Testis (tissue), 2 donors: ENCODE measurements at regions not wholly inside any gene's neighbourhood (a gene's known extent, or its start where the extent isn't known, plus 50 kb on each side); places are given as distances from the start of the nearest gene placed in this dataset.
A peak's percentile ranks its signal among the peaks of the same experiment; 100 is the strongest.

Source experiments
- DNase-seq: peaks from one replicate; pipeline ENCODE4 v3.0.0-alpha.2; 2019
- H3K27ac ChIP-seq, 2 donors: fragments of 200-600 bp; sonication (generic); one replicate each; pipeline ENCODE4 v1.5.1; 2019
- H3K27me3 ChIP-seq: fragments of 200-600 bp; sonication (generic); one replicate; pipeline ENCODE4 v1.5.1; 2019
- H3K36me3 ChIP-seq: fragments of 200-600 bp; sonication (generic); one replicate; pipeline ENCODE4 v1.5.1; 2017; ENCODE audit warnings: low read depth; ENCODE audit errors: missing control alignments
- H3K4me1 ChIP-seq: fragments of 200-600 bp; sonication (generic); one replicate; pipeline ENCODE4 v1.5.1; 2019
- H3K4me3 ChIP-seq, 2 donors: fragments of 200-600 bp; sonication (generic); one replicate each; pipeline ENCODE4 v1.5.1; 2017 to 2019
- H3K9me3 ChIP-seq: fragments of 200-600 bp; sonication (generic); one replicate; pipeline ENCODE4 v1.5.1; 2017
- CTCF ChIP-seq, 3 experiments: fragments of 450-650 bp in 2 of 3; fragments of 200-600 bp in 1 of 3; sonication (generic) in 1 of 3; IDR thresholded peaks; one replicate each; pipeline ENCODE4 v1.5.1; 2016 to 2019; ENCODE audit warnings: antibody characterized with exemption in 3 of 3, mild to moderate bottlenecking in 2 of 3, moderate library complexity in 1 of 3
- POLR2A ChIP-seq: fragments of 450-650 bp; IDR thresholded peaks from one replicate; pipeline ENCODE4 v1.6.1; 2017; ENCODE audit warnings: antibody characterized with exemption, mild to moderate bottlenecking, moderate library complexity
- WGBS, 2 donors: methylation state at CpG; one replicate each; pipeline ENCODE4 v1.1.5; 2018; 5-methylcytosine and 5-hydroxymethylcytosine counted together
- intact Hi-C: fragments of 100-400 bp; cut with DNase I; formaldehyde crosslinking; loops from one replicate; pipeline ENCODE4 v1.15.1; 2023; ENCODE audit warnings: low total_unique reads

- H3K27ac ChIP-seq, result no peak overlapping the region
- intact Hi-C loops, result no loop called here
- no peaks in the 10 kb centered on the region for H3K36me3 ChIP-seq
- no peaks in the 10 kb centered on the region for H3K4me1 ChIP-seq
- H3K4me3 ChIP-seq, result no peak overlapping the region
- DNase-seq, result no peak
- no peaks in the 10 kb centered on the region for H3K27me3 ChIP-seq
- H3K9me3 ChIP-seq, result no peaks in the 10 kb centered on the region
- no peak for TF ChIP-seq POLR2A
- peak; percentile 21 to 51 (median 28) for TF ChIP-seq CTCF (IDR thresholded peaks at IDR 0.05)
These were observed 355.1 kb downstream of the EN1 start for GRCh38 chr2:118492335-118492734.

GRCh38 chr2:118490330-118490729, 357.1 kb downstream of the EN1 start:
- Histone ChIP-seq H3K27ac (no peak overlapping the region), H3K4me3 (no peak overlapping the region), H3K4me1 (no peaks in the 10 kb centered on the region), H3K36me3 (no peaks in the 10 kb centered on the region), H3K9me3 (no peaks in the 10 kb centered on the region), H3K27me3 (no peaks in the 10 kb centered on the region)
- DNase-seq, result no peak
- TF ChIP-seq POLR2A, result no peak
- TF ChIP-seq CTCF (IDR thresholded peaks at IDR 0.05), result no peak
- 50 to 59% methylated on average over 4 of the region's 4 CpGs for WGBS, 2 donors
- intact Hi-C loops, result no loop called here

DNA sequence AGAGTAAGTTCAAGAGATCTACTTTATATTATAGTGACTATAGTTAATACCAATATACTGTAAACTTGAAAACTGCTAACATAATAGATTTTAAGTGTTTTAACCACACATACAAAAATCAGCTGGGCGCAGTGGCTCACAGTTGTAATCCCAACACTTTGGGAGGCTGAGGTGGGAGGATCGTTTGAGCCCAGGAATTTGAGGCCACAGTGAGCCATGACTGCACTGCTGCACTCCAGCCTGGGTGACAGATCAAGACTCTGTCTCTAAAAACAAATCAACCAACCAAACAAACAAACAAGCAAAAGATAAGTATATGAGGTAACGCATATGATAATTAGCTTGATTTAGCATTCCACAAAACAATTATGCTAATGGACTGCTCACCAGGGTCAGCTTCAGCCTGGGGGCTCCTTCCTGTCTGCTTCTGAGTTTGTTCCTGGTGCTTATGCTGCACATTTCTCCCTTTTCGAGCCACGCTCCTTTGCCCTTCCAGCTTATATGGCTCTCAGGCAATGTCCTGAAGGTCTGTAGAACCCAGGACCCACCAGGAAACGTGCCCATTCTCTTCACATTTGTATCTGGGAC, 357.6 kb downstream of the EN1 start:
- Histone ChIP-seq H3K4me3 (no peak overlapping the region), H3K9me3 (no peaks in the 10 kb centered on the region), H3K36me3 (no peaks in the 10 kb centered on the region), H3K27me3 (no peaks in the 10 kb centered on the region), H3K27ac (no peak overlapping the region), H3K4me1 (no peaks in the 10 kb centered on the region)
- TF ChIP-seq CTCF (IDR thresholded peaks at IDR 0.05) (no peak), POLR2A (no peak)
- 60 to 66% methylated on average over 6 of the region's 6 CpGs for WGBS, 2 donors
- intact Hi-C loops, result no loop called here
- no peak for DNase-seq

GRCh38 chr2:118481299-118481698, 366.1 kb downstream of the EN1 start:
- no peak for DNase-seq
- H3K27ac ChIP-seq, result no peak overlapping the region
- TF ChIP-seq POLR2A (no peak), CTCF (IDR thresholded peaks at IDR 0.05) (no peak)
- no peaks in the 10 kb centered on the region for H3K36me3 ChIP-seq
- H3K9me3 ChIP-seq, result no peaks in the 10 kb centered on the region
- H3K4me3 ChIP-seq, result no peak overlapping the region
- H3K27me3 ChIP-seq, result no peaks in the 10 kb centered on the region
- no peaks in the 10 kb centered on the region for H3K4me1 ChIP-seq
- intact Hi-C loops, result no loop called here
- 79 to 84% methylated on average over 1 of the region's 1 CpG for WGBS, 2 donors

- Histone ChIP-seq H3K36me3 (no peaks in the 10 kb centered on the region), H3K9me3 (no peaks in the 10 kb centered on the region), H3K27me3 (no peaks in the 10 kb centered on the region), H3K27ac (no peak overlapping the region), H3K4me3 (no peak overlapping the region), H3K4me1 (no peaks in the 10 kb centered on the region)
- WGBS, 2 donors, result 89 to 92% methylated on average over 4 to 5 of the region's 5 CpGs
- no peak for TF ChIP-seq CTCF (IDR thresholded peaks at IDR 0.05)
- no peak for TF ChIP-seq POLR2A
- intact Hi-C loops, result no loop called here
- DNase-seq, result no peak
These were observed 368.4 kb downstream of the EN1 start for GRCh38 chr2:118479020-118479419.
